Bone marrow (tissue), 2 donors: ENCODE measurements at regions not wholly inside any gene's neighbourhood (a gene's known extent, or its start where the extent isn't known, plus 50 kb on each side); places are given as distances from the start of the nearest gene placed in this dataset.
"Not testable (repeated sequence)": the region's sequence is repeated elsewhere in the genome, so short reads cannot be mapped to it uniquely, and the experiment has no call there.

Experiments
- DNase-seq, 2 donors: peaks; one replicate each; lab custom pipeline; 2025; lab: John Stamatoyannopoulos, UW

DNA sequence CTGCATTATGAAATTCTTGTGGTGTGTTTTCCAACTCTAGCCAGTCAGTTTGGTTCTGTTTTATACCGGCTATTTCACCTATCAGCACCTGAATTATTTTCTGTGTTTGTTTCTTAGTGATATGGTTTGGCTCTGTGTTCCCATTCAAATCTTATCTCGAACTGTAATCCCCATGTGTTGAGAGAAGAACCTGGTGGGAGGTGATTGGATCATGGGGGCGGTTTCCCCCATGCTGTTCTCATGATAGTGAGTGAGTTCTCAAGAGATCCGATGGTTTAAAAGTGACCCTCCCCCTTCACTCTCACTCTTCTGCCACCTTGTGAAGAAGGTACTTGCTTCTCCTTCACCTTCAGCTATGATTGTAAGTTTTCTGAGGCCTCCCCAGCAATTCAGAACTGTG lies 1006.2 kb upstream of the FOXG1 start:
- not testable (repeated sequence) for DNase-seq

DNA sequence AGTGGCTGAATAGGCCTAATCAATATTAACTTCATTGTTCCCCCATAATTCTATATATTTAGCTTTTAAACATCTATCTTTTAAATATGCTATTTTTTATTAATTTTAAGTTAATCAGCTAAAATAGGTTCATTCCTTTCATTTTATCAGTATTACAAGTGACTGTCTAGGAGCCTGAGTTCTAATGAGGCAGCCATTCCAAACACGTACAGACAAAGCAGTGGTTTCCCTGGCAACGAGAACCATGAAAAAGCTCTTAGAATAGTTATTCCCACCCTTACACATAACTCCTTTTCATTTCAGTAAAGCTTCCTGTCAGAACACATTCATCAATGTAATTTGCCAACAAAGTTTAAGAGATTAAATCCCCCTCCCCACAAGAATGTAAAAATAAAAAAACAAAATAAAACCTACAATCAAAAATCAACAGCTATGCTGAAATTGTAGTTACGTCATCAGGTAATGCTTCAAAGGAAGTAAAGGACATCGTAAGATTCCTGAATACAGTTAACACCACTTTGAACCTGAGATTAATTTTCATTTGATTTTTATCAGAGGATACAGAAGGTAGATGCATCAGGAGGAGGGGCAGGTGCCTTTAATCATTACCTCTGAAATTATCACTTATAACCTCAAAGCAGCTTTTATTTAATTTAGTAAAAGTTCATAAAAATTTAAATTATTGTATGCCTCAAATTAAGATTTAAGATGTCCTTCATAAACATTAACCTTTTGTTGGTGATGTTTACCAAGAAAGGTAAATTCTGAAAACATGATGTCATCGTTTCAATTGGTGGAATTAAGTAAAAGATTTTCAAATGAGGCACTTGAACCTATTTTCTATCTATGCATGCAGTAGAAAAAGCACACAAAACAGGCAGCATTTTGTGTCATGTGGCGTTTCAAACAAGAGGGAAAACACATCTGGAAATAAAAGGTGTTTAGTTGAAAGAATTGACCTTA lies 967.2 kb upstream of the FOXG1 start:
- DNase-seq, result not testable (repeated sequence)

GRCh38 chr14:27817746-27818430 lies 948.7 kb upstream of the FOXG1 start:
- DNase-seq, result not testable (repeated sequence)

- peak in 1 of 2 donors; percentile 66 for DNase-seq
These were observed 940.4 kb upstream of the FOXG1 start for GRCh38 chr14:27826149-27826548.

DNA sequence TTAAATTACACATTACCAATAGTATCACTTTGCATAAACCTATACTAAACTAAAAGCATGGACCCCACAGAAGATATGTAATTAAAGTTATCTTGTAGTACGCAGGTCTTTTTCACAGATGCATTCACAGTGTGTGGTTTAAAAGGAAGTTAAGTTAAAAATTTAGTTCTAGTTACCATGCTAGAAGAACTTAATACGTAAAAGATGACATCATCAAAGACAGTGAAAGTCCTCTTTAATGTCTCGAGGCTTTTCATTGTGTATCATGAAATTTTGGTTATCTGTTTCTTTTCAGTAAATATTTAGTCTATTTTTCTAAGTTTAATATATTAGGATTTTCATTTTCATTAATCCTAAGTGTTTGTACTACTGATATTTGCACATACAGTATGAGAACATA lies 934.6 kb upstream of the FOXG1 start:
- not testable (repeated sequence) for DNase-seq

DNA sequence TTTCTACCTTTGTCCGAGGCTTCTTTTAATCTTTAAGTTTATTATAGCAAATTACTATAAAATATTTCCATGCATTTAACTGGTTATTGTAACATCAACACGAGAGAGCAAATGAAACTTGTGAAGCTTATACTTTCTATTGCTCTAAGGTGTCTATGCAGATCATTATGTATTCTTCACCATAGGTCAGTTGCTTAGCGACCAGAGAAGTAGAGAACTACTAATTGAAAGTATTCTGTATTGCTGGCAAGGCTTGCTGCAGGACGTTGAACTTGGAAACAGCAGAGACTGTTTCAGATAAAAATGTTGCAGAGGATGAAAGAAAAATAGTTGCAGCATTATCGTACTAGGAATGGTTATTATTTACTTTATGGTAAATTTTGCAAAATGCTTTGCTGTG lies 933.6 kb upstream of the FOXG1 start:
- DNase-seq, result not testable (repeated sequence)

DNA sequence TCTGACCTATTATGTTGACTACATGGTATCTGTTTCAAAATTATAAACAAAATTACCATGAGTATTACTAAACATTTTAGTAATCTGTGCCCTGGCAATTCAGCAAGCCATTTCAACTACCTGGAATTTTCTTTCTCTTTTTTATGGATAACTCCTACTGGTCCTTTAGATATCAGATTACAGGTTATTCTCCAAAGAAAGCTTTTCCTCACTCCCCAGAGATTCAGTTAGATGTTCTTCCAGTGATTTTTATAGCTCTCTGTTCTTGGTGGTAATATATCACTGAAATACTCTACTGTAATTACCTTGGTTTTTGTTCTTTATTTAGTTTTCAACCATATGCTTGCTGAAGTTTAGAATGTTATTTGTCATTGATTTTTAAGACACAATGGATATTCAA lies 930.2 kb upstream of the FOXG1 start:
- no peak for DNase-seq

GRCh38 chr14:27845241-27845850 lies 921.2 kb upstream of the FOXG1 start:
- DNase-seq, result no peak

DNA sequence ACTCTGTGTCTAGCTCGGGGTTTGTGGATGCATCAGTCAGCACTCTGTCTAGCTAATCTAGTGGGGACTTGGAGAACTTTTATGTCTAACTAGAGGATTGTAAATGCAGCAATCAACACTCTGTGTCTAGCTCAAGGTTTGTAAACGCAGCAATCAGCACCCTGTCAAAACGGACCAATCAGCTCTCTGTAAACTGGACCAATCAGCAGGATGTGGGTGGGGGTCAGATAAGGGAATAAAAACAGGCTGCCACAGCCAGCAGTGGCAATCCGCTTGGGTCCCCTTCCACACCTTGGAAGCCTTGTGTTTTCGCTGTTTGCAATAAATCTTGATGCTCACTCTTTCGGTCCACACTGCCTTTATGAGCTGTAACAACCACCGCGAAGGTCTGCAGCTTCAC lies 920.7 kb upstream of the FOXG1 start:
- DNase-seq, result no peak

- not testable (repeated sequence) for DNase-seq
These were observed 919.1 kb upstream of the FOXG1 start for GRCh38 chr14:27847480-27847879.

- not testable (repeated sequence) for DNase-seq
These were observed 917.4 kb upstream of the FOXG1 start for GRCh38 chr14:27849193-27849592.

DNA sequence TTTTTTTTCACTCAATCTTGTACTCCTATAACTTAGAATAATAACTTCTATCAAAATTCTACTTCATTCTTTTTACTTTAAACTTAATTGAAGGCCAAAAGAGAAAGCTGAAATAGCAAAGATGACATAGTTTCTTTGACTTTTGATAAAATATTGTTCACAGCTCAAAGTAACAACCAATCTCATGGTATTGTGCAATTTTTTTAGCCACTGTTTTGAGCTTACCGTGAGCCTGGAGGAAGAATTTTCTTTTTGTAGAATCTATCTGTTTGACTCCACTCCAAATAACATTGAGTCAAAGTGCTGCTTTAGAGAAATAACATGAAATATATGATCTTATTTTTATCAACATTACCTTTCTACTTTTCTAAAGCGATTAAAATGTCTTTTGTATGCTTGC lies 903.9 kb upstream of the FOXG1 start:
- no peak for DNase-seq

- DNase-seq, result no peak
These were observed 903.4 kb upstream of the FOXG1 start for GRCh38 chr14:27863166-27863565.

GRCh38 chr14:27881063-27881462 lies 885.5 kb upstream of the FOXG1 start:
- no peak for DNase-seq

DNA sequence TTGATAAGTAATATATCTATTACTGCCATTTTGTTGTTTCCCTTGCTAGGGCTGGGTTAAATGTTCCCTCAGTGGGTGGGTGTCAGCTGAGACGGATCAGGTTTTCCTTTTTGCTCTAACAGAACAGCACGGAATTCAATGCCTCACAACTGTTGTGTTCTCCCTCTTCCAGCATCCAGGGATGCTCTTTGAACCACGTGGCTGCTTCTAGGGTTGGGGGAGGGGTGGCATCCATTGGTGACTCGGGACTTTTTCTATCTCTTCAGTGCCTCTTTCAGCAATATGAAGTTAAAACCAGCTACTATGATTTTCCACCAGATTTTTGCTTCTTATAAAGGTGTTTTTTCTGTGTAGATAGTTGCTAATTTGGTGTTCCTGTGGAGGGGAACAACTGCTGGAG lies 884.9 kb upstream of the FOXG1 start:
- no peak for DNase-seq

DNA sequence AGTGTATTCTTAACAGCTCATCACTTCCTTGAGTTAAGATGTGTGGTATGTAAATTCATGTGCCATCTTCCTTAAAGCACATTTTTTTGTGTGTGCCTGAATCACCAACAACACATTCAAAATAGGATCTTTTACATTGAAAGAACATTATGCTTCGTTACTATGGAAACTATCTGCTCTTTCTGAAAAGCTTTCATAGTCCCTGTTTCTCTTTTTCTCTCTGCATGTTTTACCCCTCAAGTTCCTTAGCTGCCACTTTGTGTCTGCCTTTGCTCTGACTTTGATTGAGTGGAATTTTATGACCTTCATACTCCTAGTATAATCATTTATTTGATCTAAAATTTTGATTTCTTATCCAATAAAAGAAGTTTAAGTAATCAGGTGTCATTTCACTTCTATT lies 880.3 kb upstream of the FOXG1 start:
- no peak for DNase-seq

DNA sequence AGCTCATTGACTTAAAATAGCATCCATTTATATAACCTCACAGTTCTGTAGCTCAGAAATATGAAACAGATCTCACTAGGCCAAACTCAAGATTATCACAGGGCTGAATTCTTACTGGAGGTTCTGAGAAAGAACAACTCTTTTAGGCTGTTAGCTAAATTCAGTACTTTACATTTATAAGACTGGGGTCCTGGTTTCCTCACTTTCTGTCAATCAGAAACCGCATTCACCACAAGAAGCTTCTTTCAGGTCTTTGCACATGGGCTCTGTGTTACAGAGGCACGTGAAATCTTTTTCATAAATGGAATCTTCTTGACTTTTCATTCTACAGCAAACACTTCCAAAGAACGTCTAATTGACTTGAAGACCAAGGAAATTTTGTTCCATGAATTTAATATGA lies 876.3 kb upstream of the FOXG1 start:
- DNase-seq, result no peak

DNA sequence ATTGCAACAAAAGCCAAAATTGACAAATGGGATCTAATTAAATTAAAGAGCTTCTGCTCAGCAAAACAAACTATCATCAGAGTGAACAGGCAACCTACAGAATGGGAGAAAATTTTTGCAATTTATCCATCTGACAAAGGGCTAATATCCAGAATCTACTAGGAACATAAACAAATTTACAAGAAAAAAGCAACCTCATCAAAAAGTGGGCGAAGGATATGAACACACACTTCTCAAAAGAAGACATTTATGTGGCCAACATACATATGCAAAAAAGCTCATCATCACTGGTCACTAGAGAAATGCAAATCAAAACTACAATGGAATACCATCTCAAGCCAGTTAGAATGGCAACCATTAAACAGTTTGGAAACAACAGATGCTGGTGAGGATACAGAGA lies 858.1 kb upstream of the FOXG1 start:
- DNase-seq, result not testable (repeated sequence)

GRCh38 chr14:27916326-27916725 lies 850.3 kb upstream of the FOXG1 start:
- no peak for DNase-seq

- DNase-seq, result no peak
These were observed 848.7 kb upstream of the FOXG1 start for GRCh38 chr14:27917896-27918295.

DNA sequence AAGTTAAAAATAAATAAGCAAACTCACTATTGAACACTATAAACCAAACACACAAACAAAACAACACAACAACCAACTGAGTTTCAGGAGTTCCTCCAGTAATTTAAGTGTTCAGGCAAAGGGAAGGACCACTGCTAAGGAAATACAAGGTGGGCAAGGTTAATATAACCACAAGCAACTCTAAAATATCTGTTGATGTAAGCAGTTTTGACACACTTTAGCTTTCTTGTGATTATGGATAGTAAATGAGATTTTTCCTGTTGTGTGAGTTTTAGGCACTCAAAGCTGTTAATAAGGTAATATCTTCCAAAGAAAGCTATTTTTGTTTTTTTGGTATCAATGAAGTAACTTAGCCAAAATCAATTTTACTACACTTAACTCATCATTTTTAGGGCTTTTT lies 839.1 kb upstream of the FOXG1 start:
- DNase-seq, result no peak

- no peak for DNase-seq
These were observed 836.7 kb upstream of the FOXG1 start for GRCh38 chr14:27929797-27930347.
